Thymus (tissue), 11 donors: ENCODE measurements at regions not wholly inside any gene's neighbourhood (a gene's known extent, or its start where the extent isn't known, plus 50 kb on each side); places are given as distances from the start of the nearest gene placed in this dataset.

ENCODE experiments used
- DNase-seq, 9 donors: peaks; one replicate each; pipeline ENCODE4 v3.0.0-alpha.2; 2013; ENCODE audit warnings: low spot score in 9 of 9, low read depth in 6 of 9, missing footprints in 1 of 9
- H3K27ac ChIP-seq, 2 donors: one replicate each; pipeline ENCODE4 v1.5.1; 2013; ENCODE audit warnings: control low read depth in 1 of 2, low read depth in 1 of 2, low read length in 1 of 2, mild to moderate bottlenecking in 1 of 2, moderate library complexity in 1 of 2
- H3K27me3 ChIP-seq, 2 donors: one replicate each; pipeline ENCODE4 v1.5.1; 2013; ENCODE audit warnings: low read length in 1 of 2; ENCODE audit not compliant: control insufficient read depth in 2 of 2, insufficient read depth in 1 of 2
- H3K36me3 ChIP-seq, 2 donors: one replicate each; pipeline ENCODE4 v1.5.1; 2013; ENCODE audit warnings: low read length in 1 of 2, mild to moderate bottlenecking in 1 of 2, moderate library complexity in 1 of 2; ENCODE audit not compliant: control insufficient read depth in 2 of 2, insufficient read depth in 2 of 2
- H3K4me1 ChIP-seq, 2 donors: one replicate each; pipeline ENCODE4 v1.5.1; 2013; ENCODE audit warnings: low read length in 2 of 2; ENCODE audit not compliant: control insufficient read depth in 2 of 2, insufficient read depth in 2 of 2
- H3K4me3 ChIP-seq, 2 donors: one replicate each; pipeline ENCODE4 v1.5.1; 2013; ENCODE audit warnings: low read length in 2 of 2, control low read depth in 1 of 2, mild to moderate bottlenecking in 1 of 2
- H3K9me3 ChIP-seq, 2 donors: one replicate each; pipeline ENCODE4 v1.5.1; 2013; ENCODE audit warnings: low read length in 1 of 2, mild to moderate bottlenecking in 1 of 2; ENCODE audit not compliant: control insufficient read depth in 2 of 2, insufficient read depth in 1 of 2
- WGBS: extraction: QIAGEN DNeasy Blood & Tissue Kit; methylation state at CpG from one replicate; pipeline ENCODE4 v1.1.7; 2013; 5-methylcytosine and 5-hydroxymethylcytosine counted together
- donor health status: healthy.

- DNase-seq = no peak
- no peak overlapping the region for H3K4me3 ChIP-seq
- no peaks in the 10 kb centered on the region for H3K9me3 ChIP-seq
- H3K36me3 ChIP-seq = no peaks in the 10 kb centered on the region
- H3K4me1 ChIP-seq = no peaks in the 10 kb centered on the region
- no peak overlapping the region for H3K27ac ChIP-seq
- no peaks in the 10 kb centered on the region for H3K27me3 ChIP-seq
- 93% methylated on average over 2 of the region's 2 CpGs for WGBS
These were observed 105.3 kb upstream of the KHDRBS2 start for GRCh38 chr6:62391358-62391757.

- H3K4me1 ChIP-seq = no peaks in the 10 kb centered on the region
- H3K27ac ChIP-seq = no peak overlapping the region
- no peak for DNase-seq
- H3K27me3 ChIP-seq = no peaks in the 10 kb centered on the region
- no peaks in the 10 kb centered on the region for H3K36me3 ChIP-seq
- H3K4me3 ChIP-seq = no peak overlapping the region
- no peaks in the 10 kb centered on the region for H3K9me3 ChIP-seq
These were observed 104.4 kb upstream of the KHDRBS2 start for GRCh38 chr6:62390401-62390800.

DNA sequence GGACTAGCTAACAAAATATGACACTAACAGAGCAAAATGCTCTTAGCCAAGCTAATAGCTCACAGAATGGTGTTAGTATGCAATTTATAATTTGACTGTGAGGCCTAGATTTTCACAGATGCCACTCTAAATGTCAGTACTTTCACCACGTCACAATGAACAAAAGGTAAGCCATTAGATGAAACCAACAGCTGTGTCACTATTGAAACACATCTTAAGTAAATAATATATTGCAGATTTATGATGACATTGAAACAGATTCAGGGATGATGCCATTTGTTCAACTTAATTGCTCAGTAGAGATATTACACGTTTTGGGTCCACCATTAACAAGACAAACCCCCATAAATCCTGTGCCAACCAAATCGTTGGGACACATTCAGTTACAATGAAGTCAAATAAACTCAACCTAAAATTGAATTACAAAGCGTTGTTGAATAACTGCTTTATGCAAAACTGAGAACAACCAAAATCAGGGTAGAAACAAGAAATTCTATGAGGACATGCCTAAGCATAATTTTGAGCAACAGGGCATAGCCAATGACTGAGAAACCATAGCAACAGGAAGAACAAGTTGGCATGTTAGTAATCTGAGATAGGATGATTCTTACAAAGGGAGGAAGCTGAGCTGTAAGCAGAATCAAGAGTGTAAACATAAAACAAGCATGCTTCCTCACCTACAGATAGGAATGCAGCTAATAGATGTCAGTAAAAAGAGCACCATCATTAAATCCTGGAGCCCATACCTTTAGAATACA, 85.6 kb upstream of the KHDRBS2 start:
- no peak overlapping the region for H3K27ac ChIP-seq
- DNase-seq = no peak
- WGBS = 87% methylated on average over 4 of the region's 4 CpGs
- no peak overlapping the region for H3K4me3 ChIP-seq
- no peaks in the 10 kb centered on the region for H3K36me3 ChIP-seq
- no peaks in the 10 kb centered on the region for H3K9me3 ChIP-seq
- no peaks in the 10 kb centered on the region for H3K4me1 ChIP-seq
- no peaks in the 10 kb centered on the region for H3K27me3 ChIP-seq

GRCh38 chr6:62367601-62368000, 81.6 kb upstream of the KHDRBS2 start:
- no peaks in the 10 kb centered on the region for H3K9me3 ChIP-seq
- H3K27me3 ChIP-seq = no peaks in the 10 kb centered on the region
- no peak overlapping the region for H3K27ac ChIP-seq
- H3K4me1 ChIP-seq = no peaks in the 10 kb centered on the region
- H3K4me3 ChIP-seq = no peak overlapping the region
- H3K36me3 ChIP-seq = no peaks in the 10 kb centered on the region
- peak in 1 of 9 donors; percentile 1 for DNase-seq
- WGBS = 10% methylated on average over 5 of the region's 5 CpGs

GRCh38 chr6:62362097-62362496, 76.1 kb upstream of the KHDRBS2 start:
- WGBS = 100% methylated on average over 1 of the region's 1 CpG
- no peak overlapping the region for H3K4me3 ChIP-seq
- H3K27me3 ChIP-seq = no peaks in the 10 kb centered on the region
- no peaks in the 10 kb centered on the region for H3K9me3 ChIP-seq
- no peak overlapping the region for H3K27ac ChIP-seq
- H3K4me1 ChIP-seq = no peaks in the 10 kb centered on the region
- no peak for DNase-seq
- H3K36me3 ChIP-seq = no peaks in the 10 kb centered on the region

GRCh38 chr6:62357835-62358234, 71.8 kb upstream of the KHDRBS2 start:
- WGBS = 30% methylated on average over 6 of the region's 6 CpGs
- no peaks in the 10 kb centered on the region for H3K36me3 ChIP-seq
- DNase-seq = no peak
- no peaks in the 10 kb centered on the region for H3K27me3 ChIP-seq
- no peaks in the 10 kb centered on the region for H3K9me3 ChIP-seq
- H3K27ac ChIP-seq = no peak overlapping the region
- H3K4me3 ChIP-seq = no peak overlapping the region
- no peaks in the 10 kb centered on the region for H3K4me1 ChIP-seq

- Histone ChIP-seq H3K27ac (no peak overlapping the region), H3K9me3 (no peaks in the 10 kb centered on the region), H3K27me3 (no peaks in the 10 kb centered on the region), H3K4me3 (no peak overlapping the region), H3K4me1 (no peaks in the 10 kb centered on the region), H3K36me3 (no peaks in the 10 kb centered on the region)
- no peak for DNase-seq
- 79% methylated on average over 1 of the region's 1 CpG for WGBS
These were observed 68.2 kb upstream of the KHDRBS2 start for GRCh38 chr6:62354261-62354660.

GRCh38 chr6:62345962-62346689, 60.1 kb upstream of the KHDRBS2 start:
- Histone ChIP-seq H3K36me3 (no peaks in the 10 kb centered on the region), H3K27ac (no peak overlapping the region), H3K4me3 (no peak overlapping the region), H3K4me1 (no peaks in the 10 kb centered on the region), H3K27me3 (no peaks in the 10 kb centered on the region), H3K9me3 (peaks cover 0 to 10% of the 10 kb centered on the region in 2 donors)
- 86% methylated on average over 5 of the region's 5 CpGs for WGBS
- DNase-seq = no peak

DNA sequence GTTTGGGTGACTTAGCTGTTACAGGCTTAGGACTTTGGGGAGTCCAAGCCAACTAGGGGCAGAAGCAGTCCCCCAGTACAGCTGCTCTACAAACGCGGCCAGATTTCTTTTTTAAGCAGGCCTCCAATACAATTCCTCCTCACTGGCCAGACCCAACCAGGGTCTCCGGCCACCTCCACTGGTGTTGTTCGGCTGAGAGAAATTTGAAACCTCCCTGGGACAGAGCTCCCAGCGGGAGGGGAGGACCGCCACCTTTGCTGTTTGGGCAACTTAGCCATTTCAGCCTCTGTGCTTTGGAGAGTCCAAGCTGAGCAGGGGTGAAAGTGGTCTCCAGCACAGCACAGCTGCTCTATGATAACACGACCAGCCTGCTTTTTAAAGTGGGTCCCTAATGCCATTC, 59.4 kb upstream of the KHDRBS2 start:
- Histone ChIP-seq H3K4me3 (no peak overlapping the region), H3K27me3 (no peaks in the 10 kb centered on the region), H3K4me1 (no peaks in the 10 kb centered on the region), H3K36me3 (no peaks in the 10 kb centered on the region), H3K27ac (no peak overlapping the region), H3K9me3 (peaks cover 0 to 10% of the 10 kb centered on the region in 2 donors)
- DNase-seq = no peak
- 95% methylated on average over 7 of the region's 7 CpGs for WGBS
